B cell (primary cell): ENCODE measurements at regions not wholly inside any gene's neighbourhood (a gene's known extent, or its start where the extent isn't known, plus 50 kb on each side); places are given as distances from the start of the nearest gene placed in this dataset.

Source experiments
- ATAC-seq: fragments of 200-7000 bp; cut with Tn5 transposase; one replicate; pipeline ENCODE4 v1.10.0; 2021; ENCODE audit warnings: low read depth, mild to moderate bottlenecking, moderate number of reproducible peaks, moderate library complexity
- CTCF ChIA-PET: fragments of 350-600 bp; sonication (Branson Sonifier 250); formaldehyde crosslinking; loops from one replicate; lab custom pipeline; 2021; ENCODE audit warnings: antibody characterized with exemption, inconsistent platforms; lab: Charles Lee
- POLR2A ChIA-PET: fragments of 350-600 bp; sonication (Branson Sonifier 250); formaldehyde crosslinking; loops from one replicate; lab custom pipeline; 2021; ENCODE audit warnings: antibody characterized with exemption; lab: Charles Lee
- DNase-seq: peaks from one replicate; pipeline ENCODE4 v3.0.0; 2013
- H2AFZ ChIP-seq: 2 replicates; pipeline ENCODE4 v1.6.1; 2012; ENCODE audit warnings: mild to moderate bottlenecking, low read depth, low read length; ENCODE audit not compliant: insufficient read depth, poor library complexity, severe bottlenecking
- H3K27ac ChIP-seq, 2 donors: 1 replicate in 1 of 2; 2 replicates in 1 of 2; pipeline ENCODE4 v1.5.1; 2012 to 2013; ENCODE audit warnings: low read length in 2 of 2, mild to moderate bottlenecking in 2 of 2, moderate library complexity in 1 of 2
- H3K27me3 ChIP-seq, 4 experiments: fragments of 200-600 bp in 1 of 4; sonication (generic) in 1 of 4; replicated peaks in 1 of 4; 1 replicate in 2 of 4; 2 replicates in 2 of 4; pipeline versions ENCODE4 v1.6.1 to v1.7.0; 2013 to 2016; ENCODE audit warnings: low read length in 3 of 4, mild to moderate bottlenecking in 2 of 4, mixed read lengths in 1 of 4, moderate library complexity in 1 of 4; ENCODE audit not compliant: insufficient read depth in 4 of 4, control insufficient read depth in 3 of 4; ENCODE audit errors: control extremely low read depth in 1 of 4
- H3K36me3 ChIP-seq, 2 experiments: replicated peaks in 1 of 2; 1 replicate in 1 of 2; 2 replicates in 1 of 2; pipeline versions ENCODE4 v1.6.1 to v1.7.1; 2013; ENCODE audit warnings: low read length in 1 of 2; ENCODE audit not compliant: insufficient read depth in 2 of 2, control insufficient read depth in 1 of 2; ENCODE audit errors: control extremely low read depth in 1 of 2, extremely low read depth in 1 of 2
- H3K4me1 ChIP-seq, 2 donors: fragments of 200-600 bp in 1 of 2; sonication (generic) in 1 of 2; 1 replicate in 1 of 2; 2 replicates in 1 of 2; pipeline versions ENCODE4 v1.5.1 to v1.6.1; 2013 to 2017; ENCODE audit warnings: low read length in 2 of 2; ENCODE audit not compliant: control insufficient read depth in 2 of 2, insufficient read depth in 2 of 2
- H3K4me2 ChIP-seq: replicated peaks from 2 replicates; pipeline ENCODE3; 2012; ENCODE audit warnings: mild to moderate bottlenecking, low read depth, low read length; ENCODE audit not compliant: poor library complexity, severe bottlenecking
- H3K4me3 ChIP-seq, 5 experiments: fragments of 200-600 bp in 1 of 5; sonication (generic) in 1 of 5; 1 replicate in 3 of 5; 2 replicates in 2 of 5; pipeline versions ENCODE4 v1.5.1 to v1.7.0; 2011 to 2016; ENCODE audit warnings: low read length in 4 of 5, mild to moderate bottlenecking in 4 of 5, low read depth in 2 of 5, control low read depth in 1 of 5, moderate library complexity in 1 of 5; ENCODE audit not compliant: insufficient read depth in 1 of 5; ENCODE audit errors: control extremely low read depth in 1 of 5, extremely low read depth in 1 of 5
- H3K79me2 ChIP-seq: fragments of 200-600 bp; sonication (generic); one replicate; pipeline ENCODE4 v1.6.0; 2016; ENCODE audit warnings: low read length; ENCODE audit not compliant: control insufficient read depth, insufficient read depth
- H3K9ac ChIP-seq: fragments of 200-600 bp; sonication (generic); 2 replicates; pipeline ENCODE4 v1.6.1; 2017; ENCODE audit warnings: mild to moderate bottlenecking, low read length, moderate library complexity
- H3K9me3 ChIP-seq, 3 donors: one replicate each; pipeline versions ENCODE4 v1.6.1 to v1.7.1; 2013; ENCODE audit warnings: low read length in 2 of 3; ENCODE audit not compliant: control insufficient read depth in 2 of 3, insufficient read depth in 1 of 3; ENCODE audit errors: control extremely low read depth in 1 of 3
- H4K20me1 ChIP-seq: 2 replicates; pipeline ENCODE4 v1.6.0; 2012; ENCODE audit warnings: mild to moderate bottlenecking, low read length; ENCODE audit not compliant: insufficient read depth, control insufficient read depth, poor library complexity, severe bottlenecking
- H3K27ac Mint-ChIP-seq: one replicate; pipeline ENCODE4 v1.8.0; 2021; ENCODE audit warnings: mixed read lengths
- H3K27me3 Mint-ChIP-seq: one replicate; pipeline ENCODE4 v1.8.0; 2021; ENCODE audit warnings: mixed read lengths
- H3K4me1 Mint-ChIP-seq: one replicate; pipeline ENCODE4 v1.8.0; 2021; ENCODE audit warnings: mixed read lengths
- H3K4me3 Mint-ChIP-seq: one replicate; pipeline ENCODE4 v1.8.0; 2021; ENCODE audit warnings: mixed read lengths
- H3K9me3 Mint-ChIP-seq: one replicate; pipeline ENCODE4 v1.8.0; 2022; ENCODE audit warnings: mixed read lengths; ENCODE audit not compliant: insufficient read depth
- EZH2 ChIP-seq: IDR thresholded peaks from 2 replicates; pipeline ENCODE4 v1.6.1; 2012; ENCODE audit warnings: borderline replicate concordance, low read depth, mild to moderate bottlenecking, moderate library complexity, low read length; ENCODE audit not compliant: insufficient read depth, poor library complexity, severe bottlenecking
- WGBS: methylation state at CpG from one replicate; pipeline ENCODE4 v1.1.5; 2013; ENCODE audit warnings: missing lambda C conversion rate; ENCODE audit not compliant: insufficient coverage; 5-methylcytosine and 5-hydroxymethylcytosine counted together
- intact Hi-C: fragments of 100-400 bp; cut with micrococcal nuclease; formaldehyde crosslinking; loops from one replicate; pipeline ENCODE4 v1.10.0; 2022
- TF ChIP-seq, protein P1 (sequence below): fragments of 200-600 bp; IDR thresholded peaks from one replicate; pipeline ENCODE4 v1.8.0; 2022; ENCODE audit warnings: antibody characterized with exemption, mild to moderate bottlenecking

DNA sequence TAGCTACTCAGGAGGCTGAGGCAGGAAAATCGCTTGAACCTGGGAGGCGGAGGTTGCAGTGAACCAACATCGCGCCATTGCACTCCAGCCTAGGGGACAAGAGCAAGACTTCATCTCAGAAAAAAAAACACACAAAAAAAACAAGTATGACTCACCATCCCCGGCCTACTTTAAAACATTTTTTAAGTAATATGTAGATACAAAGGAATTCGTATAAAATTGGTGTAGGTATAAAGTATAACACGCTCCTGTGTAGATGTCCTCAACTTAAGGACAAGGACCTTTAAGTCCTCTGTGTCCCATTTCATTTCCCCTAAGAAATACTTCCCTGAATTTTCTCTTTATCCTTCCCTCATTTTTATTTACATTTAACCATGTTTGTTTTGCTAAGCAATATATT, 73.4 kb upstream of the PKN2 start:
- H3K27ac Mint-ChIP-seq = no peak overlapping the region
- intact Hi-C loops = no loop called here
- H3K4me1 Mint-ChIP-seq = peaks cover 3% of the 10 kb centered on the region
- H4K20me1 ChIP-seq = no peaks in the 10 kb centered on the region
- H3K27me3 ChIP-seq = peaks cover 0 to 3% (median 0%) of the 10 kb centered on the region in 4 experiments
- ChIA-PET POLR2A (no interaction called here), CTCF (no interaction called here)
- TF ChIP-seq EZH2 = no peak
- TF ChIP-seq, protein P1, sequence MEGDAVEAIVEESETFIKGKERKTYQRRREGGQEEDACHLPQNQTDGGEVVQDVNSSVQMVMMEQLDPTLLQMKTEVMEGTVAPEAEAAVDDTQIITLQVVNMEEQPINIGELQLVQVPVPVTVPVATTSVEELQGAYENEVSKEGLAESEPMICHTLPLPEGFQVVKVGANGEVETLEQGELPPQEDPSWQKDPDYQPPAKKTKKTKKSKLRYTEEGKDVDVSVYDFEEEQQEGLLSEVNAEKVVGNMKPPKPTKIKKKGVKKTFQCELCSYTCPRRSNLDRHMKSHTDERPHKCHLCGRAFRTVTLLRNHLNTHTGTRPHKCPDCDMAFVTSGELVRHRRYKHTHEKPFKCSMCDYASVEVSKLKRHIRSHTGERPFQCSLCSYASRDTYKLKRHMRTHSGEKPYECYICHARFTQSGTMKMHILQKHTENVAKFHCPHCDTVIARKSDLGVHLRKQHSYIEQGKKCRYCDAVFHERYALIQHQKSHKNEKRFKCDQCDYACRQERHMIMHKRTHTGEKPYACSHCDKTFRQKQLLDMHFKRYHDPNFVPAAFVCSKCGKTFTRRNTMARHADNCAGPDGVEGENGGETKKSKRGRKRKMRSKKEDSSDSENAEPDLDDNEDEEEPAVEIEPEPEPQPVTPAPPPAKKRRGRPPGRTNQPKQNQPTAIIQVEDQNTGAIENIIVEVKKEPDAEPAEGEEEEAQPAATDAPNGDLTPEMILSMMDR = no peak
- no peak overlapping the region for H3K27ac ChIP-seq
- no peaks in the 10 kb centered on the region for H3K36me3 ChIP-seq
- no peak for DNase-seq
- no peaks in the 10 kb centered on the region for H3K79me2 ChIP-seq
- no CpG with 5 or more reads among the region's 7 CpGs for WGBS
- no peak overlapping the region for H3K4me3 Mint-ChIP-seq
- H3K9me3 Mint-ChIP-seq = no peaks in the 10 kb centered on the region
- H3K9me3 ChIP-seq = no peaks in the 10 kb centered on the region
- H3K4me3 ChIP-seq = no peak overlapping the region
- H3K27me3 Mint-ChIP-seq = peaks cover 12% of the 10 kb centered on the region
- no peak for ATAC-seq
- no peak overlapping the region for H3K9ac ChIP-seq
- no peak overlapping the region for H3K4me2 ChIP-seq
- H3K4me1 ChIP-seq = no peaks in the 10 kb centered on the region
- H2AFZ ChIP-seq = no peak overlapping the region

DNA sequence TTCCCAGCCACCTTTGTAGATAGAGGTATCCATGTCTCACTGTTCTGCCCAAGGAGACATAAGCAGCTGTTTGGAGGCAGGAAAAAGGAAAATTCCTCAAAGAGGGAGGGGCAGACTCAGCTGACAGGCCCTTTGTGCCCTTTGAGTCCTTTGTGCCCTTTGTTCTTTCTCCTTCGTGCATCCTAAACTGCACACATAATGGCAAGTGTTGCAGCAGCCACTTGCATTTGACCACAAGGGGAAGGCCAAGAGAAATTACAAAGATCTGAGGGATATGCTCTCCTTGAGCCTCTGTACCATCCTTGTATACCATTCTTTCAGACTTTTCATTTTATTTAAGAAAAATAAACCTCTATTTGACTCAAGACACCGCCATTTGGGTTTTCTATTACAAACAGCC, 71.8 kb upstream of the PKN2 start:
- Histone ChIP-seq H3K27ac (no peak overlapping the region), H4K20me1 (no peaks in the 10 kb centered on the region), H3K9me3 (peaks cover 0 to 5% (median 0%) of the 10 kb centered on the region in 3 donors), H3K4me2 (no peak overlapping the region), H3K36me3 (no peaks in the 10 kb centered on the region), H3K4me1 (no peaks in the 10 kb centered on the region), H2AFZ (no peak overlapping the region), H3K4me3 (no peak overlapping the region), H3K9ac (no peak overlapping the region), H3K79me2 (no peaks in the 10 kb centered on the region), H3K27me3 (peaks cover 0 to 3% (median 0%) of the 10 kb centered on the region in 4 experiments)
- Mint-ChIP-seq H3K27ac (no peak overlapping the region), H3K27me3 (peaks cover 12% of the 10 kb centered on the region), H3K4me1 (peaks cover 3% of the 10 kb centered on the region), H3K9me3 (peaks cover 2% of the 10 kb centered on the region), H3K4me3 (no peak overlapping the region)
- ChIA-PET POLR2A (no interaction called here), CTCF (interaction anchor here (1.4 kb wide), 1 partner anchor 17 kb away, joined by 3 read pairs; no protein-coding TSS in a partner anchor)
- 94% methylated on average over 2 of the region's 2 CpGs for WGBS
- no peak for TF ChIP-seq EZH2
- TF ChIP-seq, protein P1 = no peak
- DNase-seq (no peak), ATAC-seq (no peak)
- intact Hi-C loops = no loop called here
